Loucy (cell line): ENCODE measurements at regions not wholly inside any gene's neighbourhood (a gene's known extent, or its start where the extent isn't known, plus 50 kb on each side); places are given as distances from the start of the nearest gene placed in this dataset.
"Not testable (repeated sequence)": the region's sequence is repeated elsewhere in the genome, so short reads cannot be mapped to it uniquely, and the experiment has no call there.

Source experiments
- H2AFZ ChIP-seq: fragments of 200-600 bp; sonication (generic); 2 replicates; pipeline ENCODE4 v1.6.0; 2016; ENCODE audit warnings: antibody characterized with exemption, mild to moderate bottlenecking, low read length, moderate library complexity
- H3F3A ChIP-seq: fragments of 200-600 bp; 2 replicates; pipeline ENCODE4 v1.6.0; 2016; ENCODE audit warnings: antibody characterized with exemption, low read depth, mild to moderate bottlenecking
- H3K27me3 ChIP-seq: fragments of 200-600 bp; sonication (generic); 2 replicates; pipeline ENCODE4 v1.6.1; 2014; ENCODE audit warnings: low read length, mild to moderate bottlenecking; ENCODE audit not compliant: insufficient read depth, poor library complexity, severe bottlenecking
- H3K36me3 ChIP-seq: fragments of 200-600 bp; sonication (generic); 2 replicates; pipeline ENCODE4 v1.6.1; 2016; ENCODE audit warnings: low read length; ENCODE audit not compliant: insufficient read depth
- H3K4me1 ChIP-seq: fragments of 200-600 bp; sonication (generic); 2 replicates; pipeline ENCODE4 v1.5.1; 2014; ENCODE audit warnings: low read length, mild to moderate bottlenecking; ENCODE audit not compliant: insufficient read depth, poor library complexity, severe bottlenecking
- H3K4me2 ChIP-seq: fragments of 200-600 bp; sonication (generic); 2 replicates; pipeline ENCODE4 v1.6.0; 2014; ENCODE audit warnings: antibody characterized with exemption, low read length, low read depth, mild to moderate bottlenecking; ENCODE audit not compliant: poor library complexity, severe bottlenecking
- H3K4me3 ChIP-seq: fragments of 200-600 bp; sonication (generic); 2 replicates; pipeline ENCODE4 v1.5.1; 2014; ENCODE audit warnings: low read length, mild to moderate bottlenecking, mixed read lengths; ENCODE audit not compliant: poor library complexity, severe bottlenecking
- H3K79me2 ChIP-seq: fragments of 200-600 bp; sonication (generic); 2 replicates; pipeline ENCODE4 v1.6.1; 2014; ENCODE audit warnings: low read length; ENCODE audit not compliant: insufficient read depth
- H3K9ac ChIP-seq: fragments of 200-600 bp; sonication (generic); 2 replicates; pipeline ENCODE4 v1.6.0; 2014; ENCODE audit warnings: mild to moderate bottlenecking, low read depth, low read length, moderate library complexity; ENCODE audit not compliant: poor library complexity, severe bottlenecking
- H3K9me2 ChIP-seq: fragments of 200-600 bp; sonication (generic); replicated peaks from 2 replicates; pipeline ENCODE4 v1.6.1; 2016; ENCODE audit warnings: low read depth, low read length, mixed read lengths
- H3K9me3 ChIP-seq: fragments of 200-600 bp; sonication (generic); 2 replicates; pipeline ENCODE4 v1.6.1; 2014; ENCODE audit warnings: mild to moderate bottlenecking, antibody characterized with exemption, low read length, low read depth; ENCODE audit not compliant: insufficient read depth
- H4K20me1 ChIP-seq: fragments of 200-600 bp; sonication (generic); 2 replicates; pipeline ENCODE4 v1.6.0; 2014; ENCODE audit warnings: antibody characterized with exemption, low read length, mild to moderate bottlenecking; ENCODE audit not compliant: insufficient read depth, poor library complexity, severe bottlenecking
- CTCF ChIP-seq: fragments of 200-600 bp; sonication (generic); conservative IDR thresholded peaks from 2 replicates; pipeline ENCODE4 v1.5.1; 2014; ENCODE audit warnings: mild to moderate bottlenecking, antibody characterized with exemption, low read length
- EZH2phosphoT487 ChIP-seq: fragments of 200-600 bp; IDR thresholded peaks from 2 replicates; pipeline ENCODE4 v1.6.1; 2018; ENCODE audit warnings: antibody characterized with exemption, mild to moderate bottlenecking, moderate library complexity, borderline replicate concordance

- Histone ChIP-seq H3F3A (no peaks in the 10 kb centered on the region), H3K79me2 (no peaks in the 10 kb centered on the region), H2AFZ (no peak overlapping the region), H3K9me2 (no peaks in the 10 kb centered on the region), H3K4me2 (no peak overlapping the region), H3K4me1 (no peaks in the 10 kb centered on the region), H3K4me3 (no peak overlapping the region), H3K36me3 (no peaks in the 10 kb centered on the region), H4K20me1 (no peaks in the 10 kb centered on the region), H3K9me3 (no peaks in the 10 kb centered on the region), H3K9ac (no peak overlapping the region), H3K27me3 (no peaks in the 10 kb centered on the region)
- TF ChIP-seq CTCF (no peak), EZH2phosphoT487 (no peak)
Observed at GRCh38 chr18:67132919-67133318, 383.6 kb downstream of the DSEL start.

GRCh38 chr18:67131498-67131897 is 385.0 kb downstream of the DSEL start:
- Histone ChIP-seq H4K20me1 (no peaks in the 10 kb centered on the region), H3K27me3 (no peaks in the 10 kb centered on the region), H3K79me2 (no peaks in the 10 kb centered on the region), H3K4me1 (no peaks in the 10 kb centered on the region), H2AFZ (no peak overlapping the region), H3F3A (no peaks in the 10 kb centered on the region), H3K36me3 (no peaks in the 10 kb centered on the region), H3K9me2 (no peaks in the 10 kb centered on the region), H3K4me2 (no peak overlapping the region), H3K9me3 (no peaks in the 10 kb centered on the region), H3K4me3 (no peak overlapping the region), H3K9ac (no peak overlapping the region)
- no peak for TF ChIP-seq CTCF
- TF ChIP-seq EZH2phosphoT487, result no peak

GRCh38 chr18:67126751-67127150 is 389.8 kb downstream of the DSEL start:
- H3K9me2 ChIP-seq, H3K79me2 ChIP-seq, H3K4me2 ChIP-seq, H3K4me3 ChIP-seq, H2AFZ ChIP-seq, H3K9ac ChIP-seq, H4K20me1 ChIP-seq, H3K27me3 ChIP-seq, H3K4me1 ChIP-seq, H3K9me3 ChIP-seq, H3F3A ChIP-seq, H3K36me3 ChIP-seq: not testable (repeated sequence)

- Histone ChIP-seq H3K79me2 (no peaks in the 10 kb centered on the region), H3K4me1 (no peaks in the 10 kb centered on the region), H3K27me3 (no peaks in the 10 kb centered on the region), H3F3A (no peaks in the 10 kb centered on the region), H3K4me2 (no peak overlapping the region), H2AFZ (no peak overlapping the region), H3K9ac (no peak overlapping the region), H3K9me3 (no peaks in the 10 kb centered on the region), H3K4me3 (no peak overlapping the region), H3K36me3 (no peaks in the 10 kb centered on the region), H4K20me1 (no peaks in the 10 kb centered on the region), H3K9me2 (no peaks in the 10 kb centered on the region)
- TF ChIP-seq CTCF (no peak), EZH2phosphoT487 (no peak)
Observed at GRCh38 chr18:67123901-67124300, 392.6 kb downstream of the DSEL start.
